ENCODE measurements at regions not wholly inside any gene's neighbourhood (a gene's known extent, or its start where the extent isn't known, plus 50 kb on each side); places are given as distances from the start of the nearest gene placed in this dataset.
A peak's percentile ranks its signal among the peaks of the same experiment; 100 is the strongest.

DNA sequence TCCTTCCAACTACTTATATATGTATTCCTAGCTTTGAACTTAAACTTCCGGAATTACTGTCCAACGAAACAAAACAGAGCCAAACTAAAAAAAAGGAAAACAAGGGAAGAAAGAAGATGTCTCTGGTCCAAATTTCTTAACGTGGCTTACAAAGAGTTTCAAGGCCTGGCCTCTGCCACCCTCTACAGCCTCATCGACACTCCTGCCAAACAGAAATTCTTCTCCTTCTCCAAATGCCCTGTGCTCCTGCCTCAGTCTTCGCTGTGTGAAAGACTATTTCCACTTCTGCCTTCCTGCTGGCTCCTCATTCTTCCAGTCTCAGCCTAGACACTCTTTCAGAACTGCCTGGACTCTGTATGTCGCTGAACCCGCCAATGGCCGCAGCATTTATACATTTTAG lies 249.2 kb downstream of the TXNL1 start:
- TF ChIP-seq, protein P1, sequence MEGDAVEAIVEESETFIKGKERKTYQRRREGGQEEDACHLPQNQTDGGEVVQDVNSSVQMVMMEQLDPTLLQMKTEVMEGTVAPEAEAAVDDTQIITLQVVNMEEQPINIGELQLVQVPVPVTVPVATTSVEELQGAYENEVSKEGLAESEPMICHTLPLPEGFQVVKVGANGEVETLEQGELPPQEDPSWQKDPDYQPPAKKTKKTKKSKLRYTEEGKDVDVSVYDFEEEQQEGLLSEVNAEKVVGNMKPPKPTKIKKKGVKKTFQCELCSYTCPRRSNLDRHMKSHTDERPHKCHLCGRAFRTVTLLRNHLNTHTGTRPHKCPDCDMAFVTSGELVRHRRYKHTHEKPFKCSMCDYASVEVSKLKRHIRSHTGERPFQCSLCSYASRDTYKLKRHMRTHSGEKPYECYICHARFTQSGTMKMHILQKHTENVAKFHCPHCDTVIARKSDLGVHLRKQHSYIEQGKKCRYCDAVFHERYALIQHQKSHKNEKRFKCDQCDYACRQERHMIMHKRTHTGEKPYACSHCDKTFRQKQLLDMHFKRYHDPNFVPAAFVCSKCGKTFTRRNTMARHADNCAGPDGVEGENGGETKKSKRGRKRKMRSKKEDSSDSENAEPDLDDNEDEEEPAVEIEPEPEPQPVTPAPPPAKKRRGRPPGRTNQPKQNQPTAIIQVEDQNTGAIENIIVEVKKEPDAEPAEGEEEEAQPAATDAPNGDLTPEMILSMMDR (IDR thresholded peaks at IDR 0.05) = peak; percentile 17
- no peak for TF ChIP-seq EZH2phosphoT487 (IDR thresholded peaks at IDR 0.05)
- TF ChIP-seq EZH2 (IDR thresholded peaks at IDR 0.05) = no peak
